ENCODE measurements at regions not wholly inside any gene's neighbourhood (a gene's known extent, or its start where the extent isn't known, plus 50 kb on each side); places are given as distances from the start of the nearest gene placed in this dataset.

- no peak overlapping the region for H3K4me2 ChIP-seq (ENCODE audit: insufficient read depth in 1 of 2, low read depth in 2 of 2, low read length in 2 of 2)
- H3K18ac ChIP-seq (ENCODE audit: extremely low read depth, low read length): no peak overlapping the region
- no peak overlapping the region for H2BK20ac ChIP-seq (ENCODE audit: low read length)
- H3K9me3 ChIP-seq (ENCODE audit: insufficient read depth in 2 of 2, low read depth in 1 of 2, low read length in 1 of 2): no peaks in the 10 kb centered on the region
- no peak overlapping the region for H2BK12ac ChIP-seq (ENCODE audit: low read depth, low read length)
- H3K4ac ChIP-seq (replicated peaks; ENCODE audit: insufficient read length, low read depth, low read length): no peak overlapping the region
- no peak overlapping the region for H3K27ac ChIP-seq (ENCODE audit: low read depth, low read length)
- H3K23me2 ChIP-seq (ENCODE audit: low read depth, low read length): no peaks in the 10 kb centered on the region
- H4K5ac ChIP-seq (ENCODE audit: insufficient read length, low read depth, low read length): no peak overlapping the region
- ChIA-PET POLR2A (ENCODE audit: partially characterized antibody) (interaction anchor here (1.1 kb wide), 1 partner anchor 27 kb away, joined by 3 read pairs; no protein-coding TSS in a partner anchor), CTCF (ENCODE audit: partially characterized antibody) (interaction anchor here (0.9 to 1.8 kb wide), 2 partner anchors 13 to 325 kb away, joined by 3 to 6 read pairs; no protein-coding TSS in a partner anchor)
- no peak for TF ChIP-seq CBX8 (IDR thresholded peaks at IDR 0.05; ENCODE audit: borderline replicate concordance, low read depth, low read length)
- TF ChIP-seq SP1 (IDR thresholded peaks at IDR 0.05; ENCODE audit: low read depth, low read length): no peak
- no peak for TF ChIP-seq CTBP2 (IDR thresholded peaks at IDR 0.05; ENCODE audit: borderline replicate concordance, insufficient read depth, insufficient read length, low read length)
- TF ChIP-seq ATF3 (IDR thresholded peaks at IDR 0.05; ENCODE audit: insufficient read depth, low read depth, low read length): no peak
- TF ChIP-seq CHD2 (IDR thresholded peaks at IDR 0.05; ENCODE audit: low read length): no peak
- no peak for TF ChIP-seq BCL11A (IDR thresholded peaks at IDR 0.05; ENCODE audit: low read depth in 2 of 2, low read length in 2 of 2)
- TF ChIP-seq KDM1A (IDR thresholded peaks at IDR 0.05; ENCODE audit: borderline replicate concordance, low read length): no peak
- no peak for TF ChIP-seq POLR2A (IDR thresholded peaks at IDR 0.05; ENCODE audit: control extremely low read depth in 1 of 2, low read depth in 2 of 2, low read length in 2 of 2)
- H2BK15ac ChIP-seq (ENCODE audit: low read length): no peak overlapping the region
- no peak overlapping the region for H2AFZ ChIP-seq (ENCODE audit: low read length)
- H3K79me2 ChIP-seq (ENCODE audit: control insufficient read depth in 1 of 2, insufficient read depth in 2 of 2, low read length in 2 of 2): no peaks in the 10 kb centered on the region
- no peak overlapping the region for H3K4me3 ChIP-seq (ENCODE audit: extremely low read depth in 1 of 4, insufficient read depth in 2 of 4, low read depth in 3 of 4, low read length in 4 of 4)
- H4K91ac ChIP-seq (replicated peaks; ENCODE audit: insufficient read length, low read length): no peak overlapping the region
- H3K14ac ChIP-seq (ENCODE audit: insufficient read length): no peak overlapping the region
- no peaks in the 10 kb centered on the region; a peak in 1 of 7 replicates for H3K27me3 ChIP-seq (replicated peaks in 1 of 4; ENCODE audit: control insufficient read depth in 3 of 4, extremely low read depth in 1 of 4, insufficient read depth in 3 of 4, low read length in 3 of 4)
- H3K9ac ChIP-seq (replicated peaks in 1 of 4; ENCODE audit: extremely low read depth in 1 of 4, low read depth in 3 of 4, low read length in 3 of 4): no peak overlapping the region
- H3K56ac ChIP-seq (replicated peaks; ENCODE audit: insufficient read length, low read depth, low read length): no peak overlapping the region
- H2BK5ac ChIP-seq (ENCODE audit: low read depth, low read length): no peak overlapping the region
- H3K4me1 ChIP-seq (replicated peaks in 1 of 4; ENCODE audit: control insufficient read depth in 3 of 4, insufficient read depth in 4 of 4, low read length in 3 of 4): peaks cover 0 to 3% (median 0%) of the 10 kb centered on the region in 4 experiments; a peak in 1 of 7 replicates
- H3K36me3 ChIP-seq (ENCODE audit: control insufficient read depth in 2 of 4, insufficient read depth in 4 of 4, low read length in 3 of 4): no peaks in the 10 kb centered on the region
- 81% methylated on average over 3 of the region's 3 CpGs; no CpG with 5 or more reads in 1 of the 2 experiments for WGBS, 2 experiments (ENCODE audit: extremely low coverage in 1 of 2, insufficient coverage in 1 of 2, insufficient read length in 1 of 2, insufficient replicate concordance in 2 of 2, low coverage in 1 of 2, low lambda C conversion rate in 2 of 2, missing lambda C conversion rate in 1 of 2)
- FAIRE-seq (no peak), DNase-seq (ENCODE audit: low read depth in 1 of 2, low spot score in 2 of 2) (no peak)
- no peak overlapping the region for H2AK5ac ChIP-seq (ENCODE audit: low read depth, low read length)
- H3K79me1 ChIP-seq (ENCODE audit: low read depth, low read length): no peaks in the 10 kb centered on the region
- H2BK120ac ChIP-seq (replicated peaks; ENCODE audit: low read depth, low read length): no peak overlapping the region
- no peak overlapping the region for H3K23ac ChIP-seq (ENCODE audit: insufficient read length)
- no peak overlapping the region for H4K8ac ChIP-seq (ENCODE audit: extremely low read depth, insufficient read depth, low read length)
- no peaks in the 10 kb centered on the region for H4K20me1 ChIP-seq (replicated peaks in 1 of 2; ENCODE audit: control insufficient read depth in 1 of 2, insufficient read depth in 2 of 2, low read length in 2 of 2)
Measured at GRCh38 chr18:41418598-41418997, 536.4 kb upstream of the PIK3C3 start.

Measured in H1 (cell line).